ENCODE measurements at regions not wholly inside any gene's neighbourhood (a gene's known extent, or its start where the extent isn't known, plus 50 kb on each side); places are given as distances from the start of the nearest gene placed in this dataset.
"Not testable (repeated sequence)": the region's sequence is repeated elsewhere in the genome, so short reads cannot be mapped to it uniquely, and the experiment has no call there.

DNA sequence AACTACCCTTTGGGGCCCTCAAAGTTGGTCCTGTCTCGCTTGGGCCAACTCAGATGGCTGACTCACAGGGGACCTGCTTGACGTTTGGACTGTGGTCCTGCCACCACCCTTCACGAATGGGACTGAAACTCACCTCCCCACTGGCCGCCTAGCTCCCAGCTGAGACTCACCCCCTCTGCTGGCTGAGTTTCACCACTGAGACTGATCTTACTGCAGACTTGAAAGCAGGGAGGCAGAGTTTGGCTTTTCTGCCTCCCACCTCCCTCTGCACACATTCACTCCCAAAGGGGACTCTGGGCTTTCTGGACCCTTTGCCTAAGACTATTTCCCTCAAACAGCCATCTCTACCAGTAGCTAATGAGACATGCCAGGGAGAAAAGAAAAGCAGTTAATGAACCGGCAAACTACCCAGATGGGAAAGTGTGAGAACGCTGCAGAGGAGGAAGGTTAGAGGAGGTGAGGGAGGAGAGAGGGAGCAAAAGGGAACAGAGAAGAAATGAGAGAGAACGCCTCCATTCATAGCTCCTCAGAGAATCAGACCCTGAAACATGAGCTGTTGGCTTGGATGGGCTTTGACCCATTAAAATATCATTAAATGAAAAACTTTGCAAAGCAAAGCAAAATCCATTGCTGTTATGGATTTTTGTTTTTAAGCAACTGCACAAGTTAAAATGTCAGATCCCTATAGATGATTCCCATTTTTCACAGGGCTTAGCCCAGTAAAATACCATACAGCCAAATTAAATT, 139.5 kb downstream of the SEPTIN14 start:
- TF ChIP-seq RARB (CRISPR knock-in tag; IDR thresholded peaks at IDR 0.05); GLIS3 (CRISPR knock-in tag; IDR thresholded peaks at IDR 0.05); SNAI2 (CRISPR knock-in tag; IDR thresholded peaks at IDR 0.05); ESRRG (CRISPR knock-in tag; IDR thresholded peaks at IDR 0.05); ARNTL (CRISPR knock-in tag; IDR thresholded peaks at IDR 0.05; ENCODE audit: borderline replicate concordance, low read depth); TOX (CRISPR knock-in tag; IDR thresholded peaks at IDR 0.05; ENCODE audit: borderline replicate concordance): not testable (repeated sequence)
- TF ChIP-seq, protein P1, sequence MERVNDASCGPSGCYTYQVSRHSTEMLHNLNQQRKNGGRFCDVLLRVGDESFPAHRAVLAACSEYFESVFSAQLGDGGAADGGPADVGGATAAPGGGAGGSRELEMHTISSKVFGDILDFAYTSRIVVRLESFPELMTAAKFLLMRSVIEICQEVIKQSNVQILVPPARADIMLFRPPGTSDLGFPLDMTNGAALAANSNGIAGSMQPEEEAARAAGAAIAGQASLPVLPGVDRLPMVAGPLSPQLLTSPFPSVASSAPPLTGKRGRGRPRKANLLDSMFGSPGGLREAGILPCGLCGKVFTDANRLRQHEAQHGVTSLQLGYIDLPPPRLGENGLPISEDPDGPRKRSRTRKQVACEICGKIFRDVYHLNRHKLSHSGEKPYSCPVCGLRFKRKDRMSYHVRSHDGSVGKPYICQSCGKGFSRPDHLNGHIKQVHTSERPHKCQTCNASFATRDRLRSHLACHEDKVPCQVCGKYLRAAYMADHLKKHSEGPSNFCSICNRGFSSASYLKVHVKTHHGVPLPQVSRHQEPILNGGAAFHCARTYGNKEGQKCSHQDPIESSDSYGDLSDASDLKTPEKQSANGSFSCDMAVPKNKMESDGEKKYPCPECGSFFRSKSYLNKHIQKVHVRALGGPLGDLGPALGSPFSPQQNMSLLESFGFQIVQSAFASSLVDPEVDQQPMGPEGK (CRISPR knock-in tag; IDR thresholded peaks at IDR 0.05; ENCODE audit: borderline replicate concordance) = not testable (repeated sequence)
- TF ChIP-seq, protein P2, sequence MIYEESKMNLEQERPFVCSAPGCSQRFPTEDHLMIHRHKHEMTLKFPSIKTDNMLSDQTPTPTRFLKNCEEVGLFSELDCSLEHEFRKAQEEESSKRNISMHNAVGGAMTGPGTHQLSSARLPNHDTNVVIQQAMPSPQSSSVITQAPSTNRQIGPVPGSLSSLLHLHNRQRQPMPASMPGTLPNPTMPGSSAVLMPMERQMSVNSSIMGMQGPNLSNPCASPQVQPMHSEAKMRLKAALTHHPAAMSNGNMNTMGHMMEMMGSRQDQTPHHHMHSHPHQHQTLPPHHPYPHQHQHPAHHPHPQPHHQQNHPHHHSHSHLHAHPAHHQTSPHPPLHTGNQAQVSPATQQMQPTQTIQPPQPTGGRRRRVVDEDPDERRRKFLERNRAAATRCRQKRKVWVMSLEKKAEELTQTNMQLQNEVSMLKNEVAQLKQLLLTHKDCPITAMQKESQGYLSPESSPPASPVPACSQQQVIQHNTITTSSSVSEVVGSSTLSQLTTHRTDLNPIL (CRISPR knock-in tag; IDR thresholded peaks at IDR 0.05; ENCODE audit: low read depth) = not testable (repeated sequence)
- TF ChIP-seq, protein P3, sequence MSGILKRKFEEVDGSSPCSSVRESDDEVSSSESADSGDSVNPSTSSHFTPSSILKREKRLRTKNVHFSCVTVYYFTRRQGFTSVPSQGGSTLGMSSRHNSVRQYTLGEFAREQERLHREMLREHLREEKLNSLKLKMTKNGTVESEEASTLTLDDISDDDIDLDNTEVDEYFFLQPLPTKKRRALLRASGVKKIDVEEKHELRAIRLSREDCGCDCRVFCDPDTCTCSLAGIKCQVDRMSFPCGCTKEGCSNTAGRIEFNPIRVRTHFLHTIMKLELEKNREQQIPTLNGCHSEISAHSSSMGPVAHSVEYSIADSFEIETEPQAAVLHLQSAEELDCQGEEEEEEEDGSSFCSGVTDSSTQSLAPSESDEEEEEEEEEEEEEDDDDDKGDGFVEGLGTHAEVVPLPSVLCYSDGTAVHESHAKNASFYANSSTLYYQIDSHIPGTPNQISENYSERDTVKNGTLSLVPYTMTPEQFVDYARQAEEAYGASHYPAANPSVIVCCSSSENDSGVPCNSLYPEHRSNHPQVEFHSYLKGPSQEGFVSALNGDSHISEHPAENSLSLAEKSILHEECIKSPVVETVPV (CRISPR knock-in tag; IDR thresholded peaks at IDR 0.05) = not testable (repeated sequence)
